Ramos (cell line): ENCODE measurements at regions not wholly inside any gene's neighbourhood (a gene's known extent, or its start where the extent isn't known, plus 50 kb on each side); places are given as distances from the start of the nearest gene placed in this dataset.

Source experiments
- in situ Hi-C: fragments of 300-500 bp; cut with MboI; formaldehyde crosslinking; loops from one replicate; pipeline ENCODE4 v1.14.3; 2022; ENCODE audit warnings: low sequenced_read_pairs; ENCODE audit not compliant: unreplicated experiment

DNA sequence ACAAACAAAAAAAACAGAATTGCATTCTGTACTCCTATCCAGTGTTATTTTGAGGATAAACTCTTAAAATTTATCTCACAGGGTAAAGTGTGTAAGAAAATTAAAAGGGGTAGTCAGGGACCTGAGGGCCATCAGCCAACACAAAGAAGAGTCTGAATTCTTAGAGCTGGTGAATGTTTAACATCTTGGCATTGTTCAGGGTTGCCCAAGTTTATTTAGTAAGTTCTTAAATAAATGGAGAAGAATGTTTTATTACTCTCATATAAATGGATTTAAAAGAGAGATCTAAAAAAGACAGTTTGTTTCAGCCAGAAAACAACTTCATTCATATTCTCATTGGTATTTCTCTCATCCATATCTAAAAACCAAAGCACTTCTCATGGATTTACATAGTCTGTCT is 171.7 kb downstream of the LACC1 start:
- in situ Hi-C loops, result loop anchor here (10.0 kb wide), 1 partner anchor 383 kb away; no protein-coding TSS in a partner anchor

- in situ Hi-C loops, result loop anchor here (10.0 kb wide), 1 partner anchor 383 kb away; no protein-coding TSS in a partner anchor
These were observed 172.4 kb downstream of the LACC1 start for GRCh38 chr13:44051918-44052675.

DNA sequence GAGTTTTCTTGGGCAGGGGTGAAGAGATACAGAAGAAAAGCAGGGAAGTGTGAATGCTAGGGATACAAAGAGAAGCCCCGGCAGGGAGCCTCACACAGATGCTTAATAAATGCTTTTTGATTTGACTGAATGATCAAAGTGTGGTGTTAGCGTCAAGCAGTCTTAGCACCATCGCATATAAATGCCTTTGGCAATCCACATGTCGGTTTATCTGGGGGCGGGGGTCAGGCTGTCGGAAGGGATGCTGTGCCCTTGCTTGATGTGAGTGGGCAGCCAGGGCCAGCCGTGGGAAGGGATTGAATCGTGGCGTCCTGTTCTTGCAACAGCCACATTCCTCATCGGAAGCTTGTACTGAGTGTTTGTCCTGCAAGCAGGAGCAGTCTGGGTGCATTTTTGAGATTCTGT is 173.1 kb downstream of the LACC1 start:
- in situ Hi-C loops, result loop anchor here (10.0 kb wide), 1 partner anchor 382 kb away; no protein-coding TSS in a partner anchor

DNA sequence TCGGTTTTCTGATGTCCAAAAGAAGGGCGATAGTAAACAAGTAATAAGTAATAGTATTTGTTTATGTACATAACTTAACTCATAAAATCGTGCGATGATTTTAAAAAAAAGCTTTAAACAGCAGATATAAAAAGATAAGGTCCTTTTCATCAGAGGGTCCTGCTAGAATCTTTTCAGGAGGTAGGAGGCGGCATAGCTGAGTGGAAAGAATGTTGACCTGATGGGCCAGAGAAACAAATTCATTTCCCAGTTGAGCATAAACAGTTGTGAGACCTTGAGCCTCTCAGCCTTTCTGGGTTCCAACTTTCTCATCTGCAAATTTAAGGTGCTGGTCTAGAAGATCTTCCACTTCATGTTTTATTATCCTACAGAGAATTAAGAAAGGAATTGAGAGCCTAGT is 173.5 kb downstream of the LACC1 start:
- in situ Hi-C loops, result loop anchor here (10.0 kb wide), 1 partner anchor 382 kb away; no protein-coding TSS in a partner anchor

- in situ Hi-C loops, result loop anchor here (10.0 kb wide), 1 partner anchor 380 kb away; no protein-coding TSS in a partner anchor
These were observed 174.8 kb downstream of the LACC1 start for GRCh38 chr13:44054525-44054924.

DNA sequence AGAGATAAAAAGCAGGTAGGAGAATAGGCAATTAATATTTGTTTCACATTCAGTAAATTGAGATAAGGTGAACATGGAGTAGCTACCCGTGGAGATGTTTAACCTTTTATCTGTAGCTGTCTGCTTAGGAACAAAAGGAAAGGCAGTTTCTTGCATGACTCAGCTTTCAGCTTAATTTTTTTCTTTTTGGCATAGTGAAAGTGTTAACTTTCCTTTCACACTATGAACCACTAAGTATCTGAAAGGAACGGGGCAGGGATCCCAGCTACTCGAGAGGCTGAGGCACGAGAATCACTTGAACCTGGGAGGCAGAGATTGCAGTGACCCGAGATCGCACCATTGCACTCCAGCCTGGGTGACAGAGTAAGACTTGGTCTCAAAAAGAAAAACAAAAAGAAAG is 176.0 kb downstream of the LACC1 start:
- in situ Hi-C loops, result loop anchor here (10.0 kb wide), 1 partner anchor 379 kb away; no protein-coding TSS in a partner anchor

DNA sequence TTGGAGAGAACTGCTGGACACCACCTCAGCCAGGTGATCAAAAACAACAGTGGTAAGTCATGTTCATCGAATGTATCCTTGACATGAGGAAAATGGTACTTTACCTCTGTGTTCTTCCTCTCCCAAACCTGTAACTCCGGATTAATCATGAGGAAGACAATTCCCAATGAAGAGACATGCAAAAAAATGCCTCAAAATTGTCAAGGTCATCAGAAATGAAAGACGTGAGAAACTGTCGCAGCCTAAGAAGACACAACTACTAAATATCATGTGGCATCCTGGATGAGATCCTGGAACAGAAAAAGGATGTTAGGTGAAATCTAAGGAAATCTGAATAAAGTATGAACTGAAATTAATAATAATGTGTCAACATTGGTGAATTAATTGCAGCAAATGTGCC is 178.4 kb downstream of the LACC1 start:
- in situ Hi-C loops, result loop anchor here (10.0 kb wide), 1 partner anchor 377 kb away; no protein-coding TSS in a partner anchor

DNA sequence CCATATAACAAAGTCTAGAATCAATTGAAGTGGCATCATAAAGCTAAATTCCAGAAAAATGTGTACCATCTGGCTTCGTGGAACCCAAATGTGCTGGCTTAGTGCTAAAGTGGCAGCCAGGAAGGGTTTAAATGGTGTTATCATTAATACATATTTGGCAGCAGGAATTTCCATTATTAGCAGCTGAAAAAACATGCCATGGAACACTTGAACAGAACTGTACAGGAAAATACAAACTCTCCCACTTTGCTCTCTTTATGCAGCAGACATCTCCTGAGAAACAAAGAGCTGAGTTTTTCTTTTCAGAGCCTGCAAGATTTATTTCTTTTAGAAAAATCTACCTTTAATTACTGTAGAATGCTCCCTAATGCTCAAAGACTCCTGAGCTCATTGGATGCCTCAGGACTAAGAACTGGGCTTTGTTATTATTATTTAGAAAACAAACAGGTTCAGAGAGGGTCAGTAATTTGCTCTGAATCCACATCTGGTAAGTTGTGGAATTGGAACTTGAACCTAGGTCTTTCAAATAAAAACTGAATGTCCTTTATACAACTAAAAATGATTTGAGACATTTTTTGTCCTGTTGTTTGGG is 179.0 kb downstream of the LACC1 start:
- in situ Hi-C loops, result loop anchor here (10.0 kb wide), 1 partner anchor 376 kb away; no protein-coding TSS in a partner anchor

GRCh38 chr13:44061876-44062275 is 182.2 kb downstream of the LACC1 start:
- in situ Hi-C loops, result no loop called here

DNA sequence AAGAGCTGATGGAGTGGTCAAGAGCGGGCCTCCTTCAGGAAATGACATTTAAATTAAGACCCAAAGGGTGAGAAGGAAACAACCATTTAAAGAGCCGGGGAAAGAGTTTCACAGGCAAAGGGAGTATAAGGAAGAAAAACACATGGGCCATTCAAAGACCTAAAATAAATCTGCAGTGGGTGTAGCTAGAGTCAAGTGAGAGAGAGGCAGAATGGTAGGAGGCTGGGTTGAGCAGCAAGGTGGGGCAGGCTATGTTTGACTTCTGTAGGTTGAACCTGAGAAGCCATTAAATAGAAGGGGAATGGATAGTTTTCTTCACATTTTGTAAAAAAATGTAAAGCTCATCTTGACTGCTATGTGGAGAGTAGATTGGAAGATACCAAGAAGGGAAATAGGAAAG is 183.8 kb downstream of the LACC1 start:
- in situ Hi-C loops, result no loop called here

GRCh38 chr13:44063881-44064280 is 184.2 kb downstream of the LACC1 start:
- in situ Hi-C loops, result no loop called here

DNA sequence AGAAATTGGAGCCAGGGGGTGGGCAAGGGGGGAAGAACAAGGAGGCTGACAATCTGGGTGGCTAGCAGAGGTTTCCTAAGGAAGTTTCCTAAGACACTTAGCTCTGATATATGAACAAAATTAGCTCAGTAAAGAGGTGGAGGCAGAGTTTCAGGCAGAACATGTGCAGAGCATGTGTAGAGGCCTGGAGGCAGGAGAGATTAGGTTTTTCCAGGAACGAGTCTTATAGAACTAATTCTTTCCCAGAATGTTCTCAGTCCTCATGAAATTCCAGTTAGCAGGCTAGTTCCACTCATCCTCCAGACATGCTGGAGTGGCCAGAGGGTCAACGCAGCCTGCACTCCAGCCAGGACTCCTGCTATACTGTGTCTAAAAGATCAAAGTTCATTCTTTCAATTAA is 184.7 kb downstream of the LACC1 start:
- in situ Hi-C loops, result no loop called here

- in situ Hi-C loops, result no loop called here
These were observed 188.5 kb downstream of the LACC1 start for GRCh38 chr13:44068169-44068568.

- in situ Hi-C loops, result no loop called here
These were observed 189.0 kb downstream of the LACC1 start for GRCh38 chr13:44068737-44069136.

GRCh38 chr13:44072536-44072935 is 192.8 kb downstream of the LACC1 start:
- in situ Hi-C loops, result no loop called here

GRCh38 chr13:44074611-44075010 is 194.9 kb downstream of the LACC1 start:
- in situ Hi-C loops, result no loop called here

DNA sequence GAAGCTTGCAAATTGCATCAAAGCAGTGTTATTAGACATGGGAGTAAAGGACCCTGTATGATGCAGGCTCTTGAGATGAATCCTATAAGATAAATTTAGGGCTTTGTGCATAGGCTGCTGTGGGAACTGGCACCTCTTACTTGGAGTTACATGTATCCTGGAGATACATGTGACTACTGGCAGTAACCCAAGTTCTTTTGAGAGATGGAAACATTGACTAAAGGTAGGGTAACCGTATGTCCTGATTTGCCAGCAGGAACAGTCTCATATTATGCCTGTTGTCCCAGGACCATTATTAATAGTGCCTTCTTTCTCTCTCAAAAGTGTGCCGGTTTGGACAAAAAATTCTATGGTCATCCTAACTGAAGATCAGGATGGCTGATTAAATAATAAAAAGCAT is 195.4 kb downstream of the LACC1 start:
- in situ Hi-C loops, result no loop called here

- in situ Hi-C loops, result no loop called here
These were observed 199.2 kb downstream of the LACC1 start for GRCh38 chr13:44078806-44079376.

GRCh38 chr13:44079413-44080205 is 199.9 kb downstream of the LACC1 start:
- in situ Hi-C loops, result no loop called here

GRCh38 chr13:44084146-44084545 is 204.4 kb downstream of the LACC1 start:
- in situ Hi-C loops, result no loop called here
